Progenitor cell of endocrine pancreas (in vitro differentiated cells): ENCODE measurements at regions not wholly inside any gene's neighbourhood (a gene's known extent, or its start where the extent isn't known, plus 50 kb on each side); places are given as distances from the start of the nearest gene placed in this dataset.

Experiments used
- DNase-seq: peaks from one replicate; pipeline ENCODE4 v3.0.0; 2021; ENCODE audit warnings: low spot score; ENCODE audit not compliant: unreplicated experiment
- H3K27ac Mint-ChIP-seq: 2 replicates; pipeline ENCODE4 v1.8.0; 2021; ENCODE audit warnings: mild to moderate bottlenecking, moderate library complexity, mixed read lengths
- H3K27me3 Mint-ChIP-seq: 2 replicates; pipeline ENCODE4 v1.8.0; 2021; ENCODE audit warnings: mixed read lengths
- H3K36me3 Mint-ChIP-seq: 2 replicates; pipeline ENCODE4 v1.8.0; 2022; ENCODE audit warnings: mixed read lengths; ENCODE audit not compliant: insufficient read depth
- H3K4me1 Mint-ChIP-seq: 2 replicates; pipeline ENCODE4 v1.8.0; 2021; ENCODE audit warnings: low read depth, mixed read lengths
- H3K4me3 Mint-ChIP-seq: 2 replicates; pipeline ENCODE4 v1.8.0; 2021; ENCODE audit warnings: low read depth, mild to moderate bottlenecking, moderate library complexity, mixed read lengths
- H3K9me3 Mint-ChIP-seq: 2 replicates; pipeline ENCODE4 v1.8.0; 2021; ENCODE audit warnings: low read depth, mixed read lengths
- TF ChIP-seq, protein P1 (sequence below): fragments of 200-600 bp; sonication (generic); IDR thresholded peaks from one replicate; pipeline ENCODE4 v1.5.0; 2021; ENCODE audit warnings: antibody characterized with exemption, mild to moderate bottlenecking; ENCODE audit not compliant: unreplicated experiment

DNA sequence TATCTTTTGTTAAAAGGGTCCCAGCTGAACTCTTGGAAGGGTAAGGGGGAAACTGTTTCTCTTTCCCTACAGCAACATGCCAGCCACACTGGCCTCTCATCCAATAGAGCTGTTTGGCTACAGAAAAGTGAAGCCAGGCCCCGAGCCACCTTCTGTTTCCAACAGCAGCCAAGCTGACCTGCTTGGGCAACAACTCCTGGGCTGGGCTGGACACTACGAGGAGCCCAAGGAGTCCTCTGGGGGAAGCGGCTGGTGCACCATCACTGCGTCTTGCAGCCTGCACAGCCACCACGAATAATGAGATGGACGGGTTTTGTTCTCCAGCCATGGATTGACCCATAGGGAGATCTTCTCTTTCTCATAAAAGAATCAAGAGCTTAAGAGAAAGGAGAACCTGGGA lies 624.9 kb downstream of the NPHP4 start:
- Mint-ChIP-seq H3K9me3 (no peaks in the 10 kb centered on the region), H3K4me1 (peaks cover 6% of the 10 kb centered on the region), H3K27me3 (peaks cover 27% of the 10 kb centered on the region), H3K27ac (no peak overlapping the region), H3K4me3 (no peak overlapping the region), H3K36me3 (no peaks in the 10 kb centered on the region)
- DNase-seq = no peak
- TF ChIP-seq, protein P1, sequence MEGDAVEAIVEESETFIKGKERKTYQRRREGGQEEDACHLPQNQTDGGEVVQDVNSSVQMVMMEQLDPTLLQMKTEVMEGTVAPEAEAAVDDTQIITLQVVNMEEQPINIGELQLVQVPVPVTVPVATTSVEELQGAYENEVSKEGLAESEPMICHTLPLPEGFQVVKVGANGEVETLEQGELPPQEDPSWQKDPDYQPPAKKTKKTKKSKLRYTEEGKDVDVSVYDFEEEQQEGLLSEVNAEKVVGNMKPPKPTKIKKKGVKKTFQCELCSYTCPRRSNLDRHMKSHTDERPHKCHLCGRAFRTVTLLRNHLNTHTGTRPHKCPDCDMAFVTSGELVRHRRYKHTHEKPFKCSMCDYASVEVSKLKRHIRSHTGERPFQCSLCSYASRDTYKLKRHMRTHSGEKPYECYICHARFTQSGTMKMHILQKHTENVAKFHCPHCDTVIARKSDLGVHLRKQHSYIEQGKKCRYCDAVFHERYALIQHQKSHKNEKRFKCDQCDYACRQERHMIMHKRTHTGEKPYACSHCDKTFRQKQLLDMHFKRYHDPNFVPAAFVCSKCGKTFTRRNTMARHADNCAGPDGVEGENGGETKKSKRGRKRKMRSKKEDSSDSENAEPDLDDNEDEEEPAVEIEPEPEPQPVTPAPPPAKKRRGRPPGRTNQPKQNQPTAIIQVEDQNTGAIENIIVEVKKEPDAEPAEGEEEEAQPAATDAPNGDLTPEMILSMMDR = no peak

DNA sequence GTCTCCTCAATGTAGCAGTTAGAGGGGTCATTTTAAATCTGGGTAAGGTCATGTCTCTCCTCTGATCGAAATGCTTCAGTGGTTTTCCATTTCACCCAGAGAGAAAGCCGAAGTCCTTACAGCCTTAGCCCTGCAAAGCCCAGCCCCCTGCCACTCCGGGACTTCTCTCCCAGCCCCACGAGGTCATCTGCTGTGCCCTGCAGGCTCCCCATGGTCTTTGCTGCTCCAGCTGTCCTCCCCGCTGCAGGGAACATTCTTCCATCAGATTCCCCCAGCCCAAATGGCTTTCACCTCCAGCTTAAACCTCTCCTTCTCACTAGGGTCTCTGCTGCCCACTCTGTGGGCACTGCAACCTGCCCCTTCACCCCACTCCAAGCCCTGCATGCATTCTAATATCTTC lies 626.5 kb downstream of the NPHP4 start:
- Mint-ChIP-seq H3K27ac (no peak overlapping the region), H3K36me3 (no peaks in the 10 kb centered on the region), H3K9me3 (no peaks in the 10 kb centered on the region), H3K4me3 (no peak overlapping the region), H3K27me3 (peaks cover 23% of the 10 kb centered on the region), H3K4me1 (peaks cover 6% of the 10 kb centered on the region)
- TF ChIP-seq, protein P1 = no peak
- no peak for DNase-seq

DNA sequence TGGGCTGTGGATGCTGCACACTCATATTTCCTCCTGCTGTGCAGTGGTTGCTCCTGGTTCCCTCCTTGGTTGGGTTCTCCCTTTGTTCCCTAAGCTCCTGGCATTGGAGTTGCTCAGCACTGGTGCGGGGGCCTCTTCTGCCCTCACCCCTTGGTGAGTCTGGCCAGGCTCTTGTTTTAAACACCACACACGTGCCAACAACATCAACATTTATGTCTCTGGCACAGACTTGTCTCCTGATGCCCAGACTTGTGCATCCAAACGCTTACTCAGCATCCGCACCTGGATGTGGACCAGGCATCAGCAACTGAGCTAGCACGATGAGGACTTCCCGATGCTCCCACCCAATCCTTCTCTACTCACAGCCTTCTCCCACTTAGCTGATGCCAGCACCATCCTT lies 627.6 kb downstream of the NPHP4 start:
- H3K9me3 Mint-ChIP-seq = no peaks in the 10 kb centered on the region

DNA sequence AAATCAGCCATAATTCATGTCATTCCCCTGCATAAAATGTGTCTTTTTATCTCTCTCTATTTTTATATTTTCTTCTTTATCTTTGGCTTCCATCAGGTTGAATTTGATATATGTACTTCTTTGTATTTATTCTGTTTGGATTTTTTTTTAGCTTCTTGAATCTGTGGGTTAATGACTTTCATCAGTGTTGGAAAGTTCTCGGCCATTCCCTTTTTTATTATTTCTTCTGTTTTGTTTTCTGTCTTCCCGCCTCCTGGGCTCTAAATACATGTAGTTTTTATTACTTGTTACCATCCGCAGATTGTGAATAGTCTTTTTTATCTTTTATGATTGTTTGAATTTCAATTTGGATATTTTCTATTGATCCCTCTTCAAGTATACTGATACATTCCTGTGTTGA lies 637.5 kb downstream of the NPHP4 start:
- H3K4me1 Mint-ChIP-seq = peaks cover 3% of the 10 kb centered on the region
- no peak overlapping the region for H3K27ac Mint-ChIP-seq
- no peak overlapping the region for H3K4me3 Mint-ChIP-seq
- no peaks in the 10 kb centered on the region for H3K27me3 Mint-ChIP-seq
- no peak for DNase-seq
- no peaks in the 10 kb centered on the region for H3K36me3 Mint-ChIP-seq
- peaks cover 15% of the 10 kb centered on the region for H3K9me3 Mint-ChIP-seq
- TF ChIP-seq, protein P1 = no peak

More for the DNA sequence above, 627.6 kb downstream of the NPHP4 start:
- Mint-ChIP-seq H3K4me3 (no peak overlapping the region), H3K27me3 (peaks cover 28% of the 10 kb centered on the region), H3K36me3 (no peaks in the 10 kb centered on the region), H3K27ac (no peak overlapping the region), H3K4me1 (peaks cover 6% of the 10 kb centered on the region)
- DNase-seq = no peak
- TF ChIP-seq, protein P1 = no peak

GRCh38 chr1:5351366-5351765 lies 640.9 kb downstream of the NPHP4 start:
- TF ChIP-seq, protein P1 = no peak
- no peak for DNase-seq
- peaks cover 12% of the 10 kb centered on the region for H3K9me3 Mint-ChIP-seq
- peaks cover 18% of the 10 kb centered on the region for H3K4me1 Mint-ChIP-seq
- H3K27me3 Mint-ChIP-seq = no peaks in the 10 kb centered on the region
- H3K4me3 Mint-ChIP-seq = no peak overlapping the region
- H3K27ac Mint-ChIP-seq = no peak overlapping the region
- H3K36me3 Mint-ChIP-seq = no peaks in the 10 kb centered on the region
